B cell (primary cell): ENCODE measurements at regions not wholly inside any gene's neighbourhood (a gene's known extent, or its start where the extent isn't known, plus 50 kb on each side); places are given as distances from the start of the nearest gene placed in this dataset.

Experiments
- CTCF ChIP-seq: fragments of 200-600 bp; IDR thresholded peaks from one replicate; pipeline ENCODE4 v1.8.0; 2022; ENCODE audit warnings: antibody characterized with exemption, mild to moderate bottlenecking
- EZH2 ChIP-seq: IDR thresholded peaks from 2 replicates; pipeline ENCODE4 v1.6.1; 2012; ENCODE audit warnings: borderline replicate concordance, low read depth, mild to moderate bottlenecking, moderate library complexity, low read length; ENCODE audit not compliant: insufficient read depth, poor library complexity, severe bottlenecking

- TF ChIP-seq EZH2 (no peak), CTCF (no peak)
Observed at GRCh38 chr6:92701425-92702096, 717.8 kb downstream of the EPHA7 start.
